Urothelium cell line (cell line): ENCODE measurements at regions not wholly inside any gene's neighbourhood (a gene's known extent, or its start where the extent isn't known, plus 50 kb on each side); places are given as distances from the start of the nearest gene placed in this dataset.
"Not testable (repeated sequence)": the region's sequence is repeated elsewhere in the genome, so short reads cannot be mapped to it uniquely, and the experiment has no call there.

Experiments
- DNase-seq: peaks from one replicate; pipeline ENCODE4 v3.0.0; 2011; ENCODE audit warnings: low spot score, mixed read lengths
- FAIRE-seq: peaks from 2 replicates; lab custom pipeline; 2011; peaks lifted over from hg19 to GRCh38; lab: Jason Lieb, UNC

DNA sequence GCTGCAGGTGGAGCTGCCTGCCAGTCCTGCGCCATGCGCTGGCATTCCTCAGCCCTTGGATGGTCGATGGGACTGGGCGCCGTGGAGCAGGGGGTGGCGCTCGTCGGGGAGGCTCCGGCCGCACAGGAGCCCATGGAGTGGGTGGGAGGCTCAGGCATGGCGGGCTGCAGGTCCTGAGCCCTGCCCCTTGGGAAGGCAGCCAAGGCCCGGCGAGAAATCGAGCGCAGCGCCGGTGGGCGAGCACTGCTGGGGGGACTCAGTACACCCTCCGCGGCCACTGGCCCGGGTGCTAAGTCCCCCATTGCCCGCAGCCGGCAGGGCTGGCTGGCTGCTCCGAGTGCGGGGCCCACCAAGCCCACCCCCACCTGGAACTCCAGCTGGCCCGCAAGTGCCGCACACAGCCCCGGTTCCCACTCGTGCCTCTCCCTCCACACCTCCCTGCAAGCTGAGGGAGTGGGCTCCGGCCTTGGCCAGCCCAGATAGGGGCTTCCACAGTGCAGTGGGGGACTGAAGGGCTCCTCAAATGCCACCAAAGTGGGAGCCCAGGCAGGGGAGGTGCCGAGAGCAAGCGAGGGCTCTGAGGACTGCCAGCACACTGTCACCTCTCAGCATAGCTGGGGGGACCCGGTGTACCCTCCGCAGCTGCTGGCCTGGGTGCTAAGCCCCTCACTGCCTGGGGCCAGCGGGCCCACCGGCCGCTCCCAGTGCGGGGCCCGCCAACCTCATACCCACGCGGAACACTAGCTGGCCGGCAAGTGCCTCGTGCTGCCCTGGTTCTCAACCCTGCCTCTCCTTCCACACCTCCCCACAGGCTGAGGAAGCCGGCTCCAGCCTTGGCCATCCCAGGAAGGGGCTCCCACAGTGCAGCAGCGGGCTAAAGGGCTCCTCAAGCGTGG is 742.7 kb downstream of the SOCS6 start:
- not testable (repeated sequence) for DNase-seq, FAIRE-seq

DNA sequence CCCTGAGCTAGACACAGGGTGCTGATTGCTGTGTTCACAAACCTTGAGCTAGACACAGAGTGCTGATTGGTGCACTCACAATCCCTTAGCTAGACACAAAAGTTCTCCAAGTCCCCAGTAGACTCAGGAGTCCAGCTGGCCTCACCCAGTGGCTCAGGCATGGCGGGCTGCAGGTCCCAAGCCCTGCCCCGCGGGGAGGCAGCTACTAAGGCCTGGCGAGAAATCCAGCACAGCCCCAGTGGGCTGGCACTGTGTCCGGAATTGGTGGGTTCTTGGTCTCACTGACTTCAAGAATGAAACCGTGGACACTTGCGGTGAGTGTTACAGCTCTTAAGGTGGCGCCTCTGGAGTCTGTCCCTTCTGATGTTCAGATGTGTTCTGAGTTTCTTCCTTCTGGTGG is 741.2 kb downstream of the SOCS6 start:
- not testable (repeated sequence) for FAIRE-seq, DNase-seq

- no peak for DNase-seq
- no peak for FAIRE-seq
Measured at GRCh38 chr18:71028285-71028762, 739.5 kb downstream of the SOCS6 start.

- no peak for FAIRE-seq
- no peak for DNase-seq
Measured at GRCh38 chr18:71027531-71027930, 738.7 kb downstream of the SOCS6 start.

DNA sequence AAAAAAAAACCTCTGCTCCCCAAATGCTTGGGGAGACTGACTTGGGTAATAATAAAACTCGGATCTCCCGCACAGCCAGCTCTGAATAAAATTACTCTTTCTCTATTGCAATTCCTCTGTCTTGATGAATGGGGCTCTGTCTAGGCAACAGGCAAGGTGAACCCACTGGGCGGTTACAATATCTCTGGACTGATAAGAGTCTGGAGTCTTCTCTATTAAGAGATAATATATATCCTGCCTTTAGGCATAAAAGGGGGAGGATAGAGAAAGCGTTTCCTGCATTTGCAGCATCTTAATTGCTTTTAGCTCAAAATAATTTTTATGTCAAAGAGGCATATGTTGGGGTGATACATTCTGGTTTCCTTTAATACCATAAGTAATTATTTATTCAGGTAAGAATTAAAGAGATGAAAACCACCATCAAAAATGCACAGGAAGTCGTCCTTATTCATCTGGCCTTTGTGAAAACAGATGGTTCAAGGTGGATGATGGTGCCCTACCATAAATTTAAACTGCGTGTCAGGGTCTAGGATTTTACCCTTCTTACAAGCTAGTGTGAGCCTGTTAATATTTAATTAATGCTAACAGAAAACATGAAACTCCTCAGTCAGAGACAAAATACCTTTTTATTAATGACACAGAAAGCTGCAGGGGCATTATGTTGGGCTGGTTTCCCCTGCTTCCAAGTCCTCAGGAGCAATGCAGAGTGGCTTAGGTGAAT is 736.8 kb downstream of the SOCS6 start:
- no peak for FAIRE-seq

GRCh38 chr18:71022389-71022788 is 733.5 kb downstream of the SOCS6 start:
- FAIRE-seq, result no peak
- no peak for DNase-seq

More for the DNA sequence above, 736.8 kb downstream of the SOCS6 start:
- no peak for DNase-seq

GRCh38 chr18:71021030-71021362 is 732.2 kb downstream of the SOCS6 start:
- FAIRE-seq, result no peak

GRCh38 chr18:71020342-71021029 is 731.6 kb downstream of the SOCS6 start:
- DNase-seq (no peak), FAIRE-seq (no peak)

More at GRCh38 chr18:71021030-71021362, 732.2 kb downstream of the SOCS6 start:
- no peak for DNase-seq

GRCh38 chr18:71018816-71019215 is 730.0 kb downstream of the SOCS6 start:
- FAIRE-seq, result no peak
- DNase-seq, result no peak

DNA sequence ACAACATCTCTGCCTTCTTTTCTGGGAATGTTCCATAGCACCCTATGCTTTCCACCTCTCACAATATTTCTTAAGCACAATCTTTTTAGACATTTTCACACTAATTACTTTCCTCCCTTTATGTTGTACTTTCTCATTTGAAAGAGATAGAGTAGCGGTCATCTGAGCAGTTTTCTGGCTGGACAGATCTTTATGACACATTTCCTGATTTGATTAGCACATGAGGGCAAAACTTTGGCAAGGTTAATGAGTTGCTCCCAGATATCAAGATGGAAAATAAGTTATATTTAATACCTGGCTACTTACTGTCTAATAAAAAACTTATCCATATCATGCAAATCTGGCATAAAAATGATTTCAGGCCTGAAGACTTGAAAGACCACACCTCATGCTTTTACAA is 723.9 kb downstream of the SOCS6 start:
- DNase-seq, result no peak
- FAIRE-seq, result no peak

DNA sequence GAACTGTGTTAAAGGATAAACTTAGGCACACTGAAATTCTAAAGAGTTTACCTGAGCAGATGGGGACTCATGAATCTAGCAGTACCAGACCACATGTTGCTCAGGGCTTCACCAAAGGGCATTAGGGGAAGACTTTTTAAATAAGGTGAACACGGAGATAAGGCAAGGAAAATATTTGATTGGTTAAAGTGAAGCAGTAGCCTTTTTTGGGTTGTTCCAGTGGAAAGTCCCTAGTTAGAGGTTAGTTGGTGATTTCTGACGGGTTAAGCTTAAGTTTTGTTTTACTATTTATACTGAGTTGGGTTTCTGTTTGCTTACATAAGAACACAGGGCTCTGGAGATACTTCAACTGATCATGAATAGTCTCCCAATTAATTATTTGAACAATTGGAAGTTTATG is 722.5 kb downstream of the SOCS6 start:
- DNase-seq, result no peak
- FAIRE-seq, result no peak

DNA sequence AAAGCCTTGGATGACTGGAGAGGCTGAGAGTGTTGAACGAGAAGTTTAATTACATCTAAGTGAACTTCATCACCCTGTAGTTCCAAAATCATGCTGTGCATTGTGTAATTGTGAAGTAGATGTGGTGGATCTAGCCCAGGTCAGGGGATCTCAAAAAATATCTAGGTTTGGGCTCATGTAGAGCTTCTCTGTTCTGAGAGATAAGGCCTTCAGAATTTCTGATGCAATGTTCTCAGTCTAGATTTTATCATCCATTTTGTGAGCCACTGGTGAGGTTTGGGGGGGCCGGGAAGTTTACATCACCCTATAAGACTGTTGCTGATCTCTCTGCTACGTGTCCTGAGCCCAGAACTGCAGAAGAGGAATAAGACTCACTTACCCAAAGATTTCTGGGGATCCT is 719.4 kb downstream of the SOCS6 start:
- no peak for FAIRE-seq
- DNase-seq, result no peak

DNA sequence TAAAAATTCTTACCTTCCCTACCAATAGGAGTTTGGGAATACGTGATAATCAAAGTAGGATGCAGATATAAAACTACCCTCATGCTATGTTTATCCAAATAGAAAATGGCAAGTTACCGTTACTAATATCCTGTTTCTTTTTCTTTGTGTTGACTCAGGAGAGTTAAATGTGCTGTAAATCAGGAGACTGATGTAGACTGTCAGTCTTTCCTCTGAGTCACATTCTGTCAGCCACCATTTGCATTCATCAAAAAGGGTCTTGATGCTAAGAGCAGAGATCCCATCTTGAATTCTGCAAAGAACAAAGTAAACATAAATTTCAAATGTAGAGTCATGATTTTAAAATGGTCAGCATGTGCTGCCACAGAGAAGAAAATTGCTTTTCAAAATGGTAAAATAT is 712.8 kb downstream of the SOCS6 start:
- FAIRE-seq (no peak), DNase-seq (no peak)

DNA sequence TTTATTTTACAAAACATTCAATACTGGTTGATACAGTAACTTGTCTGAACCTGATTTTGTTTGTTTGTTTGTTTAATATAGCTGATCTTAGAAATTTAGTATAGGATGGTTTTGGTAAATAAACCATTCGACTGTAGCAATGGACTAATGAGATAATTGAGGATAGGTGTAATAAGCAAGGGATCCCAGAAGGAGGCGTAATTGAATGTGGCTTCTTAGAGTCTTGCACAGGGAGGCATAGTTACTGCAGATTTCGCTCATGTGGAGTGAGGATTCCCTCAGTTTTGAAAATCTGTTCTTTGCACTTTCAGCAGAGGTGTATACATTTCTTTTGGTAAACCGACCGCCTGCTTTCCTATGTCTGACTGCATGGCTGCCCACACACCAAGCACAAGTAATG is 709.6 kb downstream of the SOCS6 start:
- FAIRE-seq, result no peak

DNA sequence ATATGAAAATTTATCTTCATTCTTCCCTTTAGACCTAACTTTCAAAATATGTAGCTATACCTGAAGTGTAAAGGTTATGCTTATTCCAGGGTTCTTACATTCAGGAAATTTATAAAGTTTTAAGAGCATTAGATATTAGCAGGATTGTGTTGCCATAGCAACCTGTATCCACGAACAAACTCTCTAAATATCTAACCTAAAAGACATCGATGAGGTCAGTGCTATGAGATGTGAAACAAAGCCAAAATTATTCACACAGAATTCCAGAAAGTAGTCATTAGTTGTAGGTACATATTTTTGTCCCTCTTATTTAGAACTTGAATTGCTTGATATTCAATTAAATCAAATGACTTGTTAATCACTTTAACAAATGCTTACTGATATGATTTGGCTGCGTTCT is 705.3 kb downstream of the SOCS6 start:
- FAIRE-seq (no peak), DNase-seq (no peak)

More for the DNA sequence above, 709.6 kb downstream of the SOCS6 start:
- DNase-seq, result no peak

- DNase-seq, result no peak
- no peak for FAIRE-seq
Measured at GRCh38 chr18:70991577-70991976, 702.7 kb downstream of the SOCS6 start.

DNA sequence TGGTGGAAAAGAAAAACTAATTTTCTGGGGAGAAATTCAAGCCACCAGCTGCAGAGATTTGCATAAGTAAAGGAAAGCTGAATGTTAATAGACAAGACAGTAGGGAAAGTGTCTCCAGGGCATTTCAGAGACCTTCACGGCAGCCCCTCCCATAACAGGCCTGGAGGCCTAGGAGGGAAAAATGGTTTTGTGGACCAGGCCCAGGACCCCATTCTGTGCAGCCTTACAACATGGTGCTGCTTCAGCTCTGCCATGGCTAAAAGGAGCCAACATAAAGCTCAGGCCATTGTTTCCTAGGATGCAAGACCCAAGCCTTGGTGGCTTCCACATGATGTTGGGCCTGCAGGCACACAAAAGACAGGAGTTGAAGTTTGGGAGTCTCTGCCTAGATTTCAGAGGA is 697.1 kb downstream of the SOCS6 start:
- DNase-seq, result no peak
- FAIRE-seq, result no peak

GRCh38 chr18:70982292-70982691 is 693.4 kb downstream of the SOCS6 start:
- DNase-seq (no peak), FAIRE-seq (no peak)

- no peak for FAIRE-seq
- DNase-seq, result no peak
Measured at GRCh38 chr18:70981400-70982140, 692.7 kb downstream of the SOCS6 start.

- DNase-seq, result no peak
Measured at GRCh38 chr18:70973626-70974025, 684.8 kb downstream of the SOCS6 start.

DNA sequence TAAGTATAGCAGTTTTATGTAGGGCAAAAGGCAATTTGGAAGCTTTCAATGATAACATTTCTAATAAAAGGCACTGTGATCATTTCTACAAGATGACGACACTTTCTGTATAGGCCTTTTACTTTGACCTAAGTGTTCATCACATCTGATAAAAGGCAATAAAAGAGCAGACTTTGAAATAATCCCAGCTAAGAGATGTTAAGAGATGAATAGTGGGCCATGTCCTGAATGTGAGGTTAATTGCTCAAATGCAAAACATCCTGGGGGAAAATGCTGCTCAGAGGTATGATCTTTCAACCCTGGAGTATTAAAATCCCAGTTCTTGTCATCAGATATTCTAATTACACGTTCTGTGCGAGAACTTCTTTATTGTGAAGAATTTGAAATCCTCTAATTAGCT is 677.6 kb downstream of the SOCS6 start:
- DNase-seq (no peak), FAIRE-seq (no peak)

More at GRCh38 chr18:70973626-70974025, 684.8 kb downstream of the SOCS6 start:
- no peak for FAIRE-seq
